SHP77 (cell line): ENCODE measurements at regions not wholly inside any gene's neighbourhood (a gene's known extent, or its start where the extent isn't known, plus 50 kb on each side); places are given as distances from the start of the nearest gene placed in this dataset.
"Not testable (repeated sequence)": the region's sequence is repeated elsewhere in the genome, so short reads cannot be mapped to it uniquely, and the experiment has no call there.

Source experiments
- DNase-seq, 2 experiments: peaks; one replicate each; lab custom pipeline; 2025; lab: John Stamatoyannopoulos, UW

- DNase-seq = not testable (repeated sequence)
Measured at GRCh38 chr10:76616666-76617065, 1020.9 kb downstream of the KCNMA1 start.

GRCh38 chr10:76615049-76615448 is 1022.6 kb downstream of the KCNMA1 start:
- DNase-seq = no peak
